ENCODE measurements at regions not wholly inside any gene's neighbourhood (a gene's known extent, or its start where the extent isn't known, plus 50 kb on each side); places are given as distances from the start of the nearest gene placed in this dataset.

GRCh38 chr5:67401172-67401571 is 204.6 kb upstream of the CD180 start:
- Mint-ChIP-seq H3K4me1 (ENCODE audit: low read depth) (no peaks in the 10 kb centered on the region), H3K27me3 (no peaks in the 10 kb centered on the region), H3K27ac (no peak overlapping the region), H3K36me3 (ENCODE audit: low read depth) (no peaks in the 10 kb centered on the region), H3K4me3 (no peak overlapping the region), H3K9me3 (no peaks in the 10 kb centered on the region)
- H3K27ac ChIP-seq (ENCODE audit: low read depth in 1 of 2, low read length in 2 of 2) = no peak overlapping the region
- DNase-seq (no peak), ATAC-seq (ENCODE audit: poor library complexity) (no peak)
- H3K27me3 ChIP-seq (ENCODE audit: control insufficient read depth in 1 of 2, insufficient read depth in 2 of 2, low read length in 2 of 2) = no peaks in the 10 kb centered on the region
- no peak for TF ChIP-seq CTCF (IDR thresholded peaks at IDR 0.05)
- H3K9me3 ChIP-seq (ENCODE audit: control insufficient read depth in 1 of 2, insufficient read depth in 1 of 2, low read length in 2 of 2) = no peaks in the 10 kb centered on the region
- ChIA-PET CTCF (interaction anchor here (1.5 kb wide), 1 partner anchor 11 kb away, joined by 3 read pairs; no protein-coding TSS in a partner anchor), POLR2A (no interaction called here)
- H3K36me3 ChIP-seq (ENCODE audit: insufficient read depth, low read length) = no peaks in the 10 kb centered on the region
- H3K4me1 ChIP-seq (ENCODE audit: insufficient read depth, low read length) = no peaks in the 10 kb centered on the region
- intact Hi-C loops (cut with DNase I, micrococcal nuclease) = no loop called here
- H3K4me3 ChIP-seq (ENCODE audit: low read length) = no peak overlapping the region

GRCh38 chr5:67400752-67401151 is 204.2 kb upstream of the CD180 start:
- no peak overlapping the region for H3K4me3 ChIP-seq (ENCODE audit: low read length)
- no peak overlapping the region for H3K4me3 Mint-ChIP-seq
- no peak overlapping the region for H3K27ac Mint-ChIP-seq
- H3K27me3 ChIP-seq (ENCODE audit: control insufficient read depth in 1 of 2, insufficient read depth in 2 of 2, low read length in 2 of 2) = no peaks in the 10 kb centered on the region
- H3K36me3 Mint-ChIP-seq (ENCODE audit: low read depth) = no peaks in the 10 kb centered on the region
- no peak overlapping the region for H3K27ac ChIP-seq (ENCODE audit: low read depth in 1 of 2, low read length in 2 of 2)
- no peaks in the 10 kb centered on the region for H3K4me1 ChIP-seq (ENCODE audit: insufficient read depth, low read length)
- DNase-seq (no peak), ATAC-seq (ENCODE audit: poor library complexity) (no peak)
- TF ChIP-seq CTCF (IDR thresholded peaks at IDR 0.05) = no peak
- H3K9me3 ChIP-seq (ENCODE audit: control insufficient read depth in 1 of 2, insufficient read depth in 1 of 2, low read length in 2 of 2) = no peaks in the 10 kb centered on the region
- ChIA-PET POLR2A (no interaction called here), CTCF (interaction anchor here (1.5 kb wide), 1 partner anchor 12 kb away, joined by 3 read pairs; no protein-coding TSS in a partner anchor)
- no peaks in the 10 kb centered on the region for H3K4me1 Mint-ChIP-seq (ENCODE audit: low read depth)
- H3K9me3 Mint-ChIP-seq = no peaks in the 10 kb centered on the region
- intact Hi-C loops (cut with DNase I, micrococcal nuclease) = no loop called here
- no peaks in the 10 kb centered on the region for H3K36me3 ChIP-seq (ENCODE audit: insufficient read depth, low read length)
- H3K27me3 Mint-ChIP-seq = no peaks in the 10 kb centered on the region

- Histone ChIP-seq H3K36me3 (ENCODE audit: insufficient read depth, low read length) (no peaks in the 10 kb centered on the region), H3K4me3 (ENCODE audit: low read length) (no peak overlapping the region), H3K9me3 (ENCODE audit: control insufficient read depth in 1 of 2, insufficient read depth in 1 of 2, low read length in 2 of 2) (no peaks in the 10 kb centered on the region), H3K27ac (ENCODE audit: low read depth in 1 of 2, low read length in 2 of 2) (no peak overlapping the region), H3K4me1 (ENCODE audit: insufficient read depth, low read length) (no peaks in the 10 kb centered on the region), H3K27me3 (ENCODE audit: control insufficient read depth in 1 of 2, insufficient read depth in 2 of 2, low read length in 2 of 2) (no peaks in the 10 kb centered on the region)
- no peaks in the 10 kb centered on the region for H3K36me3 Mint-ChIP-seq (ENCODE audit: low read depth)
- TF ChIP-seq CTCF (IDR thresholded peaks at IDR 0.05) = no peak
- no peak overlapping the region for H3K27ac Mint-ChIP-seq
- no peak overlapping the region for H3K4me3 Mint-ChIP-seq
- ChIA-PET CTCF (no interaction called here), POLR2A (interaction anchor here (0.6 kb wide), 1 partner anchor 188 kb away, joined by 3 read pairs; no protein-coding TSS in a partner anchor)
- no peak for ATAC-seq (ENCODE audit: poor library complexity)
- intact Hi-C loops (cut with DNase I, micrococcal nuclease) = no loop called here
- no peaks in the 10 kb centered on the region for H3K27me3 Mint-ChIP-seq
- no peaks in the 10 kb centered on the region for H3K4me1 Mint-ChIP-seq (ENCODE audit: low read depth)
- H3K9me3 Mint-ChIP-seq = no peaks in the 10 kb centered on the region
- no peak for DNase-seq
Measured at GRCh38 chr5:67395790-67396418, 199.3 kb upstream of the CD180 start.

Data from CD4-positive, alpha-beta T cell (primary cell).